HepG2 (cell line): ENCODE measurements at regions not wholly inside any gene's neighbourhood (a gene's known extent, or its start where the extent isn't known, plus 50 kb on each side); places are given as distances from the start of the nearest gene placed in this dataset.

ENCODE experiments used
- CBX2 ChIP-seq, 2 experiments: fragments of 200-600 bp in 1 of 2; sonication (generic); formaldehyde crosslinking in 1 of 2; IDR thresholded peaks; 2 replicates each; pipeline versions ENCODE4 v1.7.0 to v1.8.1; 2018 to 2022; ENCODE audit warnings: low read depth in 2 of 2, low read length in 1 of 2, mild to moderate bottlenecking in 1 of 2, missing genetic modification reagents in 1 of 2
- HES4 ChIP-seq: sonication (generic); formaldehyde crosslinking; IDR thresholded peaks from 2 replicates; pipeline ENCODE4 v1.9.0; 2021; ENCODE audit warnings: mild to moderate bottlenecking, missing genetic modification reagents, borderline replicate concordance
- HINFP ChIP-seq: sonication (generic); formaldehyde crosslinking; IDR thresholded peaks from 2 replicates; pipeline ENCODE4 v1.4.0; 2020; ENCODE audit warnings: low read depth, mild to moderate bottlenecking, missing genetic modification reagents
- JUNB ChIP-seq: sonication (generic); formaldehyde crosslinking; IDR thresholded peaks from 2 replicates; pipeline ENCODE4 v1.8.0; 2022; ENCODE audit warnings: missing genetic modification reagents, mild to moderate bottlenecking, borderline replicate concordance
- KAT7 ChIP-seq: IDR thresholded peaks from 2 replicates; pipeline ENCODE4 v1.6.1; 2018; ENCODE audit warnings: borderline replicate concordance, missing compliant biosample characterization
- NBN ChIP-seq: fragments of 450-650 bp; conservative IDR thresholded peaks from 2 replicates; pipeline ENCODE4 v1.6.1; 2017
- NPAS2 ChIP-seq: sonication (generic); formaldehyde crosslinking; IDR thresholded peaks from 2 replicates; pipeline ENCODE4 v1.8.0; 2022; ENCODE audit warnings: mild to moderate bottlenecking, missing genetic modification reagents, borderline replicate concordance
- PHF21A ChIP-seq: sonication (generic); formaldehyde crosslinking; IDR thresholded peaks from 2 replicates; pipeline ENCODE4 v1.5.0; 2020; ENCODE audit warnings: mild to moderate bottlenecking, missing genetic modification reagents
- SIX4 ChIP-seq: sonication (generic); formaldehyde crosslinking; IDR thresholded peaks from 2 replicates; pipeline ENCODE4 v1.4.0; 2020; ENCODE audit warnings: missing genetic modification reagents
- SNRNP70 ChIP-seq: fragments of 200-400 bp; formaldehyde crosslinking; IDR thresholded peaks from 2 replicates; pipeline ENCODE4 v1.6.1; 2017; ENCODE audit warnings: mild to moderate bottlenecking, low read depth, low read length, moderate library complexity
- ZBTB26 ChIP-seq: IDR thresholded peaks from 2 replicates; pipeline ENCODE4 v1.6.1; 2016; ENCODE audit warnings: missing compliant biosample characterization, missing genetic modification reagents, borderline replicate concordance
- ZFYVE20 ChIP-seq: sonication (generic); formaldehyde crosslinking; IDR thresholded peaks from 2 replicates; pipeline ENCODE4 v1.8.0; 2023; ENCODE audit warnings: low read depth, mild to moderate bottlenecking, moderate library complexity, missing genetic modification reagents, borderline replicate concordance
- ZNF335 ChIP-seq: sonication (generic); formaldehyde crosslinking; IDR thresholded peaks from 2 replicates; pipeline ENCODE4 v1.4.0; 2020; ENCODE audit warnings: missing genetic modification reagents
- ZNF33B ChIP-seq: sonication (generic); formaldehyde crosslinking; IDR thresholded peaks from 2 replicates; pipeline ENCODE4 v1.5.1; 2020; ENCODE audit warnings: mild to moderate bottlenecking, missing genetic modification reagents
- ZNF367 ChIP-seq: sonication (generic); formaldehyde crosslinking; IDR thresholded peaks from 2 replicates; pipeline ENCODE4 v1.4.0; 2020; ENCODE audit warnings: missing genetic modification reagents, borderline replicate concordance
- ZNF547 ChIP-seq: sonication (generic); formaldehyde crosslinking; IDR thresholded peaks from 2 replicates; pipeline ENCODE4 v1.5.1; 2020; ENCODE audit warnings: mild to moderate bottlenecking, missing genetic modification reagents
- ZNF713 ChIP-seq: sonication (generic); formaldehyde crosslinking; IDR thresholded peaks from 2 replicates; pipeline ENCODE4 v1.4.0; 2020; ENCODE audit warnings: mild to moderate bottlenecking, missing genetic modification reagents
- ZNF724P ChIP-seq: sonication (generic); formaldehyde crosslinking; IDR thresholded peaks from 2 replicates; pipeline ENCODE4 v1.8.0; 2022; ENCODE audit warnings: missing genetic modification reagents, borderline replicate concordance
- ZNF746 ChIP-seq: sonication (generic); formaldehyde crosslinking; IDR thresholded peaks from 2 replicates; pipeline ENCODE4 v1.8.0; 2022; ENCODE audit warnings: mild to moderate bottlenecking, missing genetic modification reagents
- ZNF790 ChIP-seq: sonication (generic); formaldehyde crosslinking; IDR thresholded peaks from 2 replicates; pipeline ENCODE4 v1.8.0; 2022; ENCODE audit warnings: missing genetic modification reagents, mild to moderate bottlenecking, borderline replicate concordance
- ZSCAN29 ChIP-seq: sonication (generic); formaldehyde crosslinking; conservative IDR thresholded peaks from 2 replicates; pipeline ENCODE4 v1.4.0; 2020; ENCODE audit warnings: mild to moderate bottlenecking, missing genetic modification reagents
- TF ChIP-seq, protein P1 (sequence below): sonication (generic); formaldehyde crosslinking; conservative IDR thresholded peaks from 2 replicates; pipeline ENCODE4 v1.8.0; 2022; ENCODE audit warnings: low read depth, missing genetic modification reagents
- TF ChIP-seq, protein P2 (sequence below): sonication (generic); formaldehyde crosslinking; IDR thresholded peaks from 2 replicates; pipeline ENCODE4 v1.4.0; 2020; ENCODE audit warnings: missing genetic modification reagents

GRCh38 chr20:50398821-50399554 lies 111.2 kb upstream of the PTPN1 start (continued):
- TF ChIP-seq ZSCAN29 (CRISPR knock-in tag) (peak; percentile 99), KAT7 (peak; percentile 92; the same call in 1 of the 2 replicates), HES4 (CRISPR knock-in tag) (0 out of 2 replicates have a peak, but pooled peaks have one; percentile 33), ZNF724P (CRISPR knock-in tag) (peak; percentile 96; the same call in 1 of the 2 replicates), CBX2 (IDR thresholded peaks at IDR 0.05; ENCODE audit: low read depth, low read length) (no peak), CBX2 (CRISPR knock-in tag; IDR thresholded peaks at IDR 0.05; ENCODE audit: low read depth) (no peak), ZNF367 (CRISPR knock-in tag) (peak; percentile 48; the same call in 1 of the 2 replicates), PHF21A (CRISPR knock-in tag) (peak; percentile 99), ZBTB26 (CRISPR knock-in tag) (peak; percentile 92), ZNF547 (CRISPR knock-in tag) (peak; percentile 87), ZNF335 (peak; percentile 81; the same call in 1 of the 2 replicates), ZFYVE20 (CRISPR knock-in tag) (no peak), HINFP (CRISPR knock-in tag) (peak; percentile 87), ZNF790 (peak; percentile 84; the same call in 1 of the 2 replicates), NBN (no peak), SIX4 (CRISPR knock-in tag) (peak; percentile 94), NPAS2 (CRISPR knock-in tag) (0 out of 2 replicates have a peak, but pooled peaks have one; percentile 9), JUNB (CRISPR knock-in tag) (no peak), ZNF33B (CRISPR knock-in tag) (peak; percentile 57; the same call in 1 of the 2 replicates), SNRNP70 (no peak), ZNF713 (CRISPR knock-in tag) (peak; percentile 18; the same call in 1 of the 2 replicates), ZNF746 (CRISPR knock-in tag) (peak; percentile 98)
- TF ChIP-seq, protein P1, sequence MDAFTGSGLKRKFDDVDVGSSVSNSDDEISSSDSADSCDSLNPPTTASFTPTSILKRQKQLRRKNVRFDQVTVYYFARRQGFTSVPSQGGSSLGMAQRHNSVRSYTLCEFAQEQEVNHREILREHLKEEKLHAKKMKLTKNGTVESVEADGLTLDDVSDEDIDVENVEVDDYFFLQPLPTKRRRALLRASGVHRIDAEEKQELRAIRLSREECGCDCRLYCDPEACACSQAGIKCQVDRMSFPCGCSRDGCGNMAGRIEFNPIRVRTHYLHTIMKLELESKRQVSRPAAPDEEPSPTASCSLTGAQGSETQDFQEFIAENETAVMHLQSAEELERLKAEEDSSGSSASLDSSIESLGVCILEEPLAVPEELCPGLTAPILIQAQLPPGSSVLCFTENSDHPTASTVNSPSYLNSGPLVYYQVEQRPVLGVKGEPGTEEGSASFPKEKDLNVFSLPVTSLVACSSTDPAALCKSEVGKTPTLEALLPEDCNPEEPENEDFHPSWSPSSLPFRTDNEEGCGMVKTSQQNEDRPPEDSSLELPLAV, result no peak
- TF ChIP-seq, protein P2, sequence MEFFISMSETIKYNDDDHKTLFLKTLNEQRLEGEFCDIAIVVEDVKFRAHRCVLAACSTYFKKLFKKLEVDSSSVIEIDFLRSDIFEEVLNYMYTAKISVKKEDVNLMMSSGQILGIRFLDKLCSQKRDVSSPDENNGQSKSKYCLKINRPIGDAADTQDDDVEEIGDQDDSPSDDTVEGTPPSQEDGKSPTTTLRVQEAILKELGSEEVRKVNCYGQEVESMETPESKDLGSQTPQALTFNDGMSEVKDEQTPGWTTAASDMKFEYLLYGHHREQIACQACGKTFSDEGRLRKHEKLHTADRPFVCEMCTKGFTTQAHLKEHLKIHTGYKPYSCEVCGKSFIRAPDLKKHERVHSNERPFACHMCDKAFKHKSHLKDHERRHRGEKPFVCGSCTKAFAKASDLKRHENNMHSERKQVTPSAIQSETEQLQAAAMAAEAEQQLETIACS (CRISPR knock-in tag), result no peak
